GM23338 (cell line): ENCODE measurements at regions not wholly inside any gene's neighbourhood (a gene's known extent, or its start where the extent isn't known, plus 50 kb on each side); places are given as distances from the start of the nearest gene placed in this dataset.

Experiments
- ATAC-seq: fragments of 200-7000 bp; cut with Tn5 transposase; 3 replicates; pipeline ENCODE4 v1.9.1; 2020
- DNase-seq: peaks from one replicate; pipeline ENCODE4 v3.0.0-alpha.2; 2015; ENCODE audit warnings: low spot score
- H2AFZ ChIP-seq: fragments of 200-600 bp; sonication (generic); 2 replicates; pipeline ENCODE4 v1.8.0; 2016; ENCODE audit warnings: antibody characterized with exemption, mild to moderate bottlenecking, moderate library complexity
- H3F3A ChIP-seq: fragments of 200-600 bp; sonication (generic); replicated peaks from 2 replicates; pipeline ENCODE4 v1.8.0; 2017; ENCODE audit warnings: antibody characterized with exemption, mixed run types, low read depth
- H3K27ac ChIP-seq: fragments of 200-600 bp; sonication (generic); 2 replicates; pipeline ENCODE4 v1.6.1; 2016; ENCODE audit warnings: low read depth
- H3K27me3 ChIP-seq: fragments of 200-600 bp; sonication (generic); 2 replicates; pipeline ENCODE4 v1.8.0; 2016; ENCODE audit warnings: mild to moderate bottlenecking, mixed run types, moderate library complexity; ENCODE audit not compliant: insufficient read depth
- H3K36me3 ChIP-seq: fragments of 200-600 bp; sonication (generic); 2 replicates; pipeline ENCODE4 v1.8.0; 2016; ENCODE audit warnings: mild to moderate bottlenecking; ENCODE audit not compliant: insufficient read depth
- H3K4me1 ChIP-seq: fragments of 200-600 bp; sonication (generic); 2 replicates; pipeline ENCODE4 v1.8.0; 2016; ENCODE audit warnings: mild to moderate bottlenecking, moderate library complexity; ENCODE audit not compliant: insufficient read depth
- H3K4me2 ChIP-seq: fragments of 200-600 bp; sonication (generic); 2 replicates; pipeline ENCODE4 v1.7.1; 2017; ENCODE audit warnings: mixed run types
- H3K4me3 ChIP-seq: fragments of 200-600 bp; sonication (generic); 2 replicates; pipeline ENCODE4 v1.6.1; 2016; ENCODE audit warnings: mixed run types
- H3K79me2 ChIP-seq: fragments of 200-600 bp; sonication (generic); replicated peaks from 2 replicates; pipeline ENCODE4 v1.8.0; 2017; ENCODE audit warnings: mild to moderate bottlenecking; ENCODE audit not compliant: insufficient read depth
- H3K9me2 ChIP-seq: fragments of 200-600 bp; sonication (generic); 2 replicates; pipeline ENCODE4 v1.8.0; 2017; ENCODE audit not compliant: insufficient read depth
- H4K20me1 ChIP-seq: fragments of 200-600 bp; sonication (generic); replicated peaks from 2 replicates; pipeline ENCODE4 v1.8.0; 2017; ENCODE audit warnings: mild to moderate bottlenecking; ENCODE audit not compliant: insufficient read depth
- H3K27ac Mint-ChIP-seq: 2 replicates; pipeline ENCODE4 v1.8.0; 2020; ENCODE audit warnings: inconsistent platforms, mild to moderate bottlenecking, moderate library complexity, mixed read lengths
- H3K27me3 Mint-ChIP-seq: 3 replicates; pipeline ENCODE4 v1.8.0; 2022; ENCODE audit warnings: low read depth, mild to moderate bottlenecking, moderate library complexity, mixed read lengths, inconsistent platforms; ENCODE audit not compliant: insufficient read depth, poor library complexity
- H3K36me3 Mint-ChIP-seq: 3 replicates; pipeline ENCODE4 v1.8.0; 2021; ENCODE audit warnings: low read depth, mild to moderate bottlenecking, inconsistent platforms, moderate library complexity, mixed read lengths
- H3K4me1 Mint-ChIP-seq: 3 replicates; pipeline ENCODE4 v1.8.0; 2020; ENCODE audit warnings: mild to moderate bottlenecking, inconsistent platforms, mixed read lengths
- H3K4me3 Mint-ChIP-seq: 3 replicates; pipeline ENCODE4 v1.8.0; 2021; ENCODE audit warnings: moderate library complexity, mild to moderate bottlenecking, inconsistent platforms, mixed read lengths
- H3K9me3 Mint-ChIP-seq: 3 replicates; pipeline ENCODE4 v1.8.0; 2020; ENCODE audit warnings: moderate library complexity, mild to moderate bottlenecking, inconsistent platforms, mixed read lengths
- CREB1 ChIP-seq: fragments of 250-450 bp; sonication (Bioruptor Pico); IDR thresholded peaks from 2 replicates; pipeline ENCODE4 v1.5.0; 2020; ENCODE audit warnings: low read depth, mild to moderate bottlenecking, moderate library complexity
- CTCF ChIP-seq, 2 experiments: fragments of 200-600 bp in 1 of 2; sonication (generic) in 1 of 2; conservative IDR thresholded peaks; 2 replicates each; pipeline versions ENCODE4 v1.5.1 to v1.6.1; 2016 to 2017; ENCODE audit warnings: antibody characterized with exemption in 2 of 2, low read depth in 2 of 2, mild to moderate bottlenecking in 2 of 2, moderate library complexity in 1 of 2
- ETS1 ChIP-seq: IDR thresholded peaks from 2 replicates; pipeline ENCODE4 v1.6.1; 2016; ENCODE audit warnings: antibody characterized with exemption
- EZH2 ChIP-seq: fragments of 200-600 bp; sonication (generic); IDR thresholded peaks from one replicate; pipeline ENCODE4 v1.8.0; 2017; ENCODE audit warnings: antibody characterized with exemption, mild to moderate bottlenecking, low read depth; ENCODE audit not compliant: unreplicated experiment
- POLR2AphosphoS5 ChIP-seq: IDR thresholded peaks from 2 replicates; pipeline ENCODE4 v1.6.1; 2016; ENCODE audit warnings: antibody characterized with exemption, low read depth
- STAT1 ChIP-seq: IDR thresholded peaks from one replicate; pipeline ENCODE4 v1.6.1; 2016; ENCODE audit warnings: antibody characterized with exemption; ENCODE audit not compliant: unreplicated experiment
- ZNF331 ChIP-seq: fragments of 250-450 bp; sonication (Bioruptor Pico); IDR thresholded peaks from 2 replicates; pipeline ENCODE4 v1.5.0; 2020; ENCODE audit warnings: low read depth, mild to moderate bottlenecking, moderate library complexity
- ZNF462 ChIP-seq: fragments of 250-450 bp; sonication (Bioruptor Pico); IDR thresholded peaks from 2 replicates; pipeline ENCODE4 v1.5.0; 2020; ENCODE audit warnings: mild to moderate bottlenecking, moderate library complexity

GRCh38 chr5:82389347-82389746, 111.2 kb upstream of the RPS23 start (continued):
- TF ChIP-seq ZNF462 (CRISPR knock-in tag) (no peak), CREB1 (CRISPR knock-in tag) (no peak), STAT1 (no peak), CTCF (conservative IDR thresholded peaks at IDR 0.05; ENCODE audit: low read depth in 2 of 2) (no peak)

- H3K4me3 ChIP-seq: no peak overlapping the region
- H3K27me3 ChIP-seq: no peaks in the 10 kb centered on the region
- TF ChIP-seq ETS1: no peak
- no peak for TF ChIP-seq EZH2
- TF ChIP-seq POLR2AphosphoS5: no peak
- no peak for TF ChIP-seq ZNF331 (CRISPR knock-in tag)
- TF ChIP-seq STAT1: no peak
- H3K4me1 ChIP-seq: no peaks in the 10 kb centered on the region
- H3K9me2 ChIP-seq: no peaks in the 10 kb centered on the region; the same call in 1 of the 2 replicates
- H3K27ac Mint-ChIP-seq: no peak overlapping the region
- DNase-seq (no peak), ATAC-seq (no peak)
- no peak overlapping the region for H2AFZ ChIP-seq
- H3K4me1 Mint-ChIP-seq: no peaks in the 10 kb centered on the region; the same call in 2 of the 3 replicates
- no peaks in the 10 kb centered on the region for H3K36me3 ChIP-seq
- no peaks in the 10 kb centered on the region for H3F3A ChIP-seq
- no peak overlapping the region for H3K4me3 Mint-ChIP-seq
- H3K36me3 Mint-ChIP-seq: no peaks in the 10 kb centered on the region
- peaks cover 1% of the 10 kb centered on the region for H3K27me3 Mint-ChIP-seq
- no peak overlapping the region for H3K27ac ChIP-seq
- no peaks in the 10 kb centered on the region for H4K20me1 ChIP-seq
- no peaks in the 10 kb centered on the region for H3K79me2 ChIP-seq
- no peak overlapping the region for H3K4me2 ChIP-seq
- no peaks in the 10 kb centered on the region for H3K9me3 Mint-ChIP-seq
These were observed 110.0 kb upstream of the RPS23 start for GRCh38 chr5:82388181-82388580.
